HG03097 (cell line): ENCODE measurements at regions not wholly inside any gene's neighbourhood (a gene's known extent, or its start where the extent isn't known, plus 50 kb on each side); places are given as distances from the start of the nearest gene placed in this dataset.
"Not testable (repeated sequence)": the region's sequence is repeated elsewhere in the genome, so short reads cannot be mapped to it uniquely, and the experiment has no call there.

ENCODE experiments used
- ATAC-seq: cut with Tn5 transposase; IDR thresholded peaks from one replicate; pipeline ENCODE4 v1.9.1; 2021; ENCODE audit not compliant: unreplicated experiment, low FRiP score

DNA sequence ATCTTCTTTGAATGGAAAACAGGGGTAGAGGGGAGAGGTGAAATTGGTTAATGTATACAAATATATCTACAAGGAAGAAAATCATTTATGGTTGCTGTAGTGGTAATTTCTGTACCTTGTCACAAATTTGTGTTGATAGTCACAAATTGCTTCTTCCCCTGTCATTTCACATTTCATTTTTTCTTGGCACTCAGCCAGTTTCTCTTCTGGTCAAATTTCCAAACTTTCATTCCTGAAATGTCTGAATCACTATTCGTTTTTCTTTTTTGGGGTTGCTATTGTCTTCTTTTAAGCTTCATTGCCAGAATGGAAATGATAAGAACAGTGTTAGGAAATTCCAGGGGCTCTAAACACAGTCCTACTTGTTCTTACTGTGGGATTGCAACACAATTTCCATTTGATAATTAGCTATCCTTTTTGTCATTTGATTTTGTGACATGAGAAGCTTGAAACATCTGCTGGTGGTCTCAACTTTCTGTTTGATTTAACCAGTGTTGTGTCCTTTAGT lies 136.0 kb upstream of the GCFC2 start:
- ATAC-seq: no peak

DNA sequence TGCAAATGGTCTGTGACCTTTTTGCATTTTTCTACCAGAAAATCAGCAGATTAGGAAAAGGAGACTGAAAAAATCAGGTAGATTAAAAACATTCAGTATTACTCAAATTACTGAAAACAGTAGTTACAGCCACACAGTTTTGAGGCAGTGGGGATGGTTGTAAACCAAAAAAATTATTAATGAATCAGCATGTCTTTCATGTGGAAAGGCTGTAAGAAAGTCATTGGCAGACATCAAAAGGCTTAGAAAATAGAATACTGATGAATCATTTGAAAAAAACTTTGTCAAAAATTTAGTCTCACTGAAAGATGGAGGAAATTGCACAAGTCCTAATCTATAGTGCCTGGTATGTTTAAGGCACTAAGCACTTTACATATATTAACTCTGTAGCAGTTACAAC lies 133.9 kb upstream of the GCFC2 start:
- ATAC-seq: no peak

DNA sequence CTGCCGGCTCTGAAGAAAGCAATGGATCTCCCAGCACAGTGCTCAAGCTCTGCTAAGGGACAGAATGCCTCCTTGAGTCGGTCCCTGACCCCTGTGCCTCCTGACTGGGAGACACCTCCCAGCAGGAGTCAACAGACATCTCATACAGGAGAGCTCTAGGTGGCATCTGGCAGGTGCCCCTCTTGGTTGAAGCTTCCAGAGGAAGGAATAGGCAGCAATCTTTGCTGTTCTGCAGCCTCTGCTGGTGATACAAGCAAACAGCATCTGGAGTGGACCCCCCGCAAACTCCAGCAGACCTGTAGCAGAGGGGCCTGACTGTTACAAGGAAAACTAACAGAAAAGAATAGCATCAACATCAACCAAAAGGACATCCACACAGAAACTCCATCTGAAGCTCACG lies 123.9 kb upstream of the GCFC2 start:
- not testable (repeated sequence) for ATAC-seq

DNA sequence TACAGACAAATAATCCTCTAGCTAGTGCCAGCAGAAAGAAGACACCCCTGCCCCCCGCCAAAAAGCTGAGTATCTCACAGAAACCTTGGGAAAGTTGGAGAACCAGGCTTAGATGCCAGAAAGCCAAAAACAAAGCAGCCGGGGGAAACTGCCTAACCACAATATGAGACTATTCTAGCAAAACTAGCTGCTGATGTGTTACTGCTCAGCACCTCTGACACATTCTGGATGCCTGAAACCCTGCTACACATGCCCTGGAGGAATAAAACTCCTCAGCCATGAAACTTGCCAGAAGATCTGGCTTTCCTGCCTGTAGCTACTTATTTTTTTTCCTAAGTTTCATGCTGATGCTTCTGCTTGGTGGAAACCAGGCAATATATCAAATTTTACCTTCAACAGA lies 122.7 kb upstream of the GCFC2 start:
- ATAC-seq: no peak

DNA sequence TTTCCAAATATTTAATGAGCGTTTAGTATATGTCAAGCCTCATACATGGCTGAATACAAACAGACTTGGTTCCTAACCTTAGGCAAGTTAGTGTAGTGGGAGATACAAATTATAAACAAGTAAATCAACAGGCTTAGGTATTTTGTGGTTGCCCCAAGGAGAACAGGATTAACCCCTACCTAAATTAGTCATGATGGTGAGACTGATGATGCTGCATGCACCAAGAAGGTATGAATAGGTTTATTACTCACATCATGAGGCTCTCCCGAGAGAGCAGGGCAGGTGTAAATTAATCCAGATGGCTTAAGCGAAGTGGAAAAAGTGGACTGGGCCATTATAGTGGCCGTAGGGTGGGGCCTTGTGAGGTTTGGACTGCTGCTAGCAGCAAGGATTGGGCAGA lies 118.1 kb upstream of the GCFC2 start:
- ATAC-seq: no peak

DNA sequence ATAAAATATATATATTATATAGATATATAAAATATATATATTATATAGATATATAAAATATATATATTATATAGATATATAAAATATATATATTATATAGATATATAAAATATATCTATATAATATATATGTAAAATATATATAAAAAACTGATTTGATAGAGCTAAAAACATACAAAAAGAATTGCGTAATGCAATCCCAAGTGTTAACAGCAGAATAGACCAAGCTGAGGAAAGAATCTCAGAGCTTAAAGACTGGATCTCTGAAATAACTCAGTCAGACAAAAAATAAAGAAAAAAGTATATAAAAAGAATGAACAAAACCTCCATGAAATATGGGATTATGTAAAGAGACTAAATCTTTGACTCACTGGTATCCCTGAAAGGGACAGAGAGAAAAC lies 112.8 kb upstream of the GCFC2 start:
- not testable (repeated sequence) for ATAC-seq

DNA sequence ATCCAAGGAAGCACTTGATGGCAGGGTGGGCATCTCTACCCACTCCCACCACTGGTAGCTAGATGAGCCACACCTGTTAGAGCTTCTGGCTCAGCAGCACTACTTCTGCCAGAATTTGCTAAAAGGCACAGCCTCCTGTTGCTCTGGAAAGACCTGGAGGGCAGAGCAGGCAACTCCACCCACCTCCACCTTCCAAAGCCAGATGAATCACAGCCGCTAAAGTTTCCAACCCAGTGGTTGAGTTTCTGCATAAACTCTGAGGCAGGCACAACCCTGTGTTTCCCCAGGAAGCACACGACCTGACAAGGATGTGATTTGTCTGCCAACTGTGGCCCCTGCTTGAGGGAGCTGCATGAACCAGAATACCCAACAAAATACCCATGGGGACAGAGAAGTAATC lies 111.6 kb upstream of the GCFC2 start:
- ATAC-seq: no peak

DNA sequence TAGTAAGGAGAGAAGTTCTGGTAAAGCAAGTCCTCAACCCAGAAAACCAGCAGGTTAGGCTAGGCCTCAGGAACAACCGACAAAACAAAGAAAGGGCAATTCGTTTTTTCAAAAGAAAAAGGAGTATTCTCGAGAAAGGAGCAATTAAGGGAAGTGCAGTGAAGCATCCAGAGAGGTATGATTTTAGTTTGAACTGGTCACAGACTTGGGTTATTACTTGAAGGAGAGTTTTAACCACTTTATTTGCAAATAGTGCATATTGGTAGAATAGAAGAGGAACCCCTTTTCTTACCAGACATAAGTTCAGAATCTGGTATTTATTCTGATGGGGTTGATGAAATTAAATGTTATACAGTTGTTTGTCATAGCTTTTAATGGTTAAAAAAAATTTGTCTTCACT lies 110.0 kb upstream of the GCFC2 start:
- no peak for ATAC-seq

DNA sequence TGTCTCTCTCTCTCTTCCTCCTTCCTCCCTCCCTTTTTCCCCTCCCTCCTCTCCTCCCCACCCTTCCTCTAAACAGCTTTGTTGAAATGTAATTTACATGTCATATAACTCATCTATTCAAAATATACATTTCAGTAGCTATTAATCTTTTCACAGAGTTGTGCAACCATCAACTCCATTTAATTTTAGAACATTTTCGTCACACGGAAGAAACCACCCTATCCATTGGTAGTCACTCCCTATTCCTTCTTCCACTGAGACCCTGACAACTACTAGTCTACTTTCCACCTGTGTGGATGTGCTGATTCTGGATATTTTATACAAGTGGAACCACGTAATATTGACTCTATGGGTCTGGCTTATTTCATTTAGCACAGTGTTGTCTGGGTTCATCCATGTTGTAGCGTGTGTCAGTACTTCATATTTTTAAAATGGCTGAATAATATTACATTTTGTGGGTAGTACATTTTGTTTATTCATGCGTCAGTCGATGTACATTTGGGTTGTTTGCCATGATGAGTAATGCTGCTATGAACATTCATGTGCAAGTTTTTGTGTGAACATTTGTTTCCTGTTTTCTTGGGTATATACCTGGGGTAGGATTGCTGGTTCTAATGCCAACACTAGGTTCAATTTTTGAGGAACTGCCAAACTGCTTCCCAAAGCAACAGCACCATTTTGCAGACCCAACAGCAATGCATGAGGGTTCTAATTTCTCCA lies 100.1 kb upstream of the GCFC2 start:
- ATAC-seq: no peak

DNA sequence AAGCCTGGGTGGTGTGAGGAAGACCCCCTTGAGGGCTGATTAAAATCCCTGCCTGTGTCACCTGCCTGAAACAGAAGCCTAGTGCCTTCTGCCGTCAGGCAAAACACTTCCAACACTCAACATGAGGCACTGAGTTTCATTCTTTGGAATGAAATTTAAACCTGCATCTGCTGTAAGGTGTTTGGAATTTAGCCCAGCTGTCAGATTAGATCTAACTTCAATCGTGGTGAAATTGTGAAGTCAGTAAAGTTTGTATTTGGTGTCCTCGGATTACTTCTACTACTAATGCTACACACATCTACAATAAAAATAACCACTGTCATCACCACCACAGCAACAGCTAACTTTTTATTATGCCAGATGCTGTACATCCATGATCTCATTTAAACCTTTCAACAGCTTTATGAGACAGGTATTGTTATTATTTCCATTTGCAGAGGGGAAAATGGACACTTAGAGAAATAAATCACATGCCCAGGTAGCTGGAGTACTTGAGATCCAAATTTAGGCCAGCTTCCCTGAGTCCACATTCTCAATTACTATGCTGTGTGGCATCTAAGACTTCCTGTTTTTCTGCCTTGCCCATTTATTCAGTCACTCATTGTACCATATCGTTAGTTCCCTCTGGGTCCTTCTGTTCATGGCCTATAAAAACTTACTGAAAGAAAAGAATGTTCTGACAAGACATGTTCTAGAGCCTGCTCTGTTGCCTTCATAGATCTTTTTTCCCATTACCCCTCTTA lies 98.2 kb upstream of the GCFC2 start:
- no peak for ATAC-seq

DNA sequence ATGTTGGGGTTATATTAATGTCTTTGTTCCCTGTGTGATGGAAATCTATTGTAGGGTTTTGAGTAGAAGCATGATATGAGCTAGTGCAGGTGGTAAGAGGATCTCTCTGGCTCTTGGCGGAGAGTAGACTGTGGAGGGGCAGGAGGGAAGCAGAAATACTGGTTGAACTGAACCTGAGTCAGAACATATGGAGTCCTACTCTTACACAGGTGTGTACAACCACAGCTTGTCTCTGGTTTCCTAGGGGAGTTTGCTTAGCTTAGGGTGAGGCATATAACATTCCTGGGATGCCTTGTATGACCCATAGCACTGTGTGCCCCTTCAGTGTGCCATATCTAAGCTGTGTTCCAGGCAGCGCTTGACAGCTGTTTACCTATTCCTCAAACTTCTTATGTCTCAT lies 97.3 kb upstream of the GCFC2 start:
- no peak for ATAC-seq

DNA sequence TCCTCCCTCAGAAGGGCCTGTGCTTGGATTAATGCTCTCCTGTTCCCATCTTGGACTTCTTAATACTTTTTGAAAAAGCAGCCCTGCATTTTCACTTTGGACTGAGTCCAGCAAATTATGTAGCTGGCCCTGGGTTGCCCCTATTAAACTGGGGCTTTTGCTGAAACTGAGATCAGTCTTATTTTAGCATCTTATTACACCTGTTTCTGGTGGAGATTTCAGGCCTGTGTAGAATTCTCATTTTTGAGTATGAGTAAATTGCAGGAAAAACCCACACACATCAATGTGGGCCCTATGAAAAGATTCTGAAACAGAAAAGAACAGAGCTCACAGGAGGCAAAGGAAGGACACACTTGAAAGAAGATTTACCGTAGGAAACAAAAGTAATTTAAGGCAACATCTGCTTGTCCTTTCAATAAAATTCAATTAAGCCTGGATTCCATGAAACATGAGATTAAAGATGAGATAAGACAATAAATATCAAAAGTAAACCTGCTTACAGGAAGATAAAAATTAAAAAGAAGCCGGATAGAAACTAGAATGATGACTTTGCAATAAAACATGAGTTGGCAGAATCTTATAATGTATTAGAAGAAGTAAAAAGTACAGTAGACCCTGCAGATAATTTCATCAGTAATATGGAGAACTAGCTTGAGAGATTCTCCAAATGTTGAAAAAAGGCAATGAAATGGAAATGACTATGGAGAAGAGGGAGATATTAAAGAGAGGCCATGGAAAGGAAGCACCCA lies 90.7 kb upstream of the GCFC2 start:
- no peak for ATAC-seq

DNA sequence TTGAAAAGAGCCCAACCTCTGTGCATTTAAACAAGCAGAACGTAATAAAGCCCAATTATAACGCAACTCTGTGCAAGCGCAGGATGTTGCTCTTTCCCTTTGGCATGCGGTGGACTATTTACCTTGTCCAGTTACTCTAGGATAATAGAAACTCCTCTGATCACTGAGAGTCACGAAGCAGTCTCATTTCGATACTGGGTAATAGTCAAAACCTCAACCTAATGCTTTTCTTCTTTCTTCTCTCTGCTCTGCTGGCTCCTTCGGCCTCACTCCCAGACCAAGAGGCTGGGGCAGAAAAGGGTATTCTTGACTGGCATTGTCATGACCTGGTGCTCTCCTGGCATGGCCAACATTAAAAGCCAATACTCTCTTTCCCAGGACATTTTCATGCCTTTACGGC lies 89.7 kb upstream of the GCFC2 start:
- no peak for ATAC-seq

DNA sequence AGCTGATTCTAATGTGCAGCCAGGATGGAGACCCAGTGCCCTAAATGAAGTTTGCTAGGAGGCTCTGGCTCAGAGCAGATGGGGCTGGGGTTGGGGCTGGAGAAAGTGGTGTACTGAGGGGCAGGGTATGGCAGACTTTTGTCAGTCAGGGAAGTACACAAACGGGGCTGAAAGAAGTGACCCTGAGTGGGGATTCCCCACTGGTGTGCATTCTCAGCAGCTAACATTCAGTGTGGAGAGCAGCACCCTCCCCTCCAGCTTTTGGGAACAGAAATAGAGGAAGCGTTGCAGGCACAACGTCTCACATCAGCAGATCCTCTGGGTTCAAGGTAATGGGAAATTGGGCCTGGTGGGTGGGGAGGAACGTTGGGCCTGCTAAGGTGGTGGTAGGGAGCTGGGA lies 89.1 kb upstream of the GCFC2 start:
- no peak for ATAC-seq

DNA sequence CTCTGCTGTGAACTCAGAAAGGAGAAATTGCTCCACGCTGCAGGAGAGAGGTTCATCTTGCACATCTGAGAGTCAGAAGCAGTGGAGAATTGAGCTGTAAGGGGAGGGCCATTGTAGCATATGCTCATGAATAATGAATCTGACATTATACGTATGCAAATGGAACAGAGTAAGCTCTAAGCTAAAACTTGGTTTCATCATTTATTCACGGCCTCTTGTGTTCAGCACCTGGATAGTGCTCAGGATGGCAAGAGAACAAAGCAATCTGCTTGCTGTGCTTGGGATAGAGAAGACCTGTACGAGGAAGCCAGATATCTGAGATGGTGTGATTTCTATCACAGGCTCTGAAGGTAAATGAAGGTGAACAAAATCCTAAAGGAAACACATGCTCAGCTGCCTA lies 87.9 kb upstream of the GCFC2 start:
- no peak for ATAC-seq

DNA sequence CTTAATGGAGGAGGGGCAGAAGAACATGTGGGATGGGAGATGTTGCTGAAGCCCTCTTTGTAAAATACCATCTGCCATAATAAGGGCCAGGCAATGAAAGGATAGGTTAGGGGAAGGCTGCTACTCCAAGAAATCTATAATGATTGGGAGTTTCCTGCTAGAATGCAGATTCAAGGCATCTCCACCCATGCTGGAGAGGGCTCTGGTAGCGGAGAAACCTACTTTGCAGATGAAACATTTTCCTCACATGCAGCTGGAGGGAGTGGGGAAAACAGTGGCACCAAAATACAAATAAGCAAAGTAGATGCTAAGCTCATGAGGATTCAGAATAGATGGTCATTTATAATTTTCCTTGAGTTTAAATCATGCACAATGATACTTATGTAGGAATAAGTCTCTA lies 82.3 kb upstream of the GCFC2 start:
- ATAC-seq: no peak

DNA sequence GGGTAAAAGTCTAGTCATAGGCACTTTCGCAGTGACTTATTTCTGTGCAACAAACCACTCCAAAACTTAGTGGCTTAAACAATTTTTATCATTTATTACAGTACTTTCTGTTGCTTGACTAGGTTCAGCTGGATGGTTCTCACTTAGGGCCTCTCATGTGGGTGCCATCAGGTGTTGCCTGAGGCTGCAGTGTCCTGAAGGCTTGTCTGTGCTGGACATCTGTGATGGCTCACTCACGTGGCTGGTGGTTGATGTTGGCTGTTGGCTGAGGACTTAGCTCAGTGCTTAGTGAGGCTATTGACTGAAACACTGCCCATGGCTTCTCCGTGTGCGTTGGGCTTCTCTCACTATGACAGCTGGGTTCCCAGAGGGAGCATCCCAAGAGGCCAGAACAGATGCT lies 81.4 kb upstream of the GCFC2 start:
- ATAC-seq: no peak

DNA sequence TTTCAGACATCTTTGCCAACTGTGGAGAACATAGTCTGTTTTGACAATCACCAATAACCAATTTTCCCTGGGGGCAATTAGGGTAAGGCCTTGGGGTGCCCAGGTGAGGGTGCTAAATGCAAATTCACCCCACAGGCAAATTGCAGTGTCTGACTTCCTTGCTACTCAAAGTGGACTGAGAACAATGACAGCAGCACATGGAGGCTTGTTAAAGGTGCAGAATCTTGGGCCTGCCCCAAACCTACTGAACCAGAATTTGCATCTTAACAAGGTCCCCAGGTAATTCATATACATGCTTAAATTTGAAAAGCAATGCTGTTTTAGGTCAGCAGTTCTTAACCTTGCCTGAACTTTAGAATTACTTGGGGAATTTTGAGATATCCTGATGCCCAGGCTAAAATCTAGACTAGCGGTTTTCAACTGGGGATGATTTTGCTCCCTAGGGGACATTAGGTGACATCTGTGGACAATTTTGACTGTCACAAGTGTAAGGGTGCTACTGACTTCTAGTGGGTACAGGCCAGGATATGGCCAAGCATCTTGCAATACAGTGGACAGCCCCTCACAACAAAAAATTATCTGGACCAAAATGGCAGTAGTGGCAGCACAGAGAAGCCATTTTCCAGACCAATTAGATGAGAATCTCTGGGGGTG lies 80.2 kb upstream of the GCFC2 start:
- ATAC-seq: no peak

DNA sequence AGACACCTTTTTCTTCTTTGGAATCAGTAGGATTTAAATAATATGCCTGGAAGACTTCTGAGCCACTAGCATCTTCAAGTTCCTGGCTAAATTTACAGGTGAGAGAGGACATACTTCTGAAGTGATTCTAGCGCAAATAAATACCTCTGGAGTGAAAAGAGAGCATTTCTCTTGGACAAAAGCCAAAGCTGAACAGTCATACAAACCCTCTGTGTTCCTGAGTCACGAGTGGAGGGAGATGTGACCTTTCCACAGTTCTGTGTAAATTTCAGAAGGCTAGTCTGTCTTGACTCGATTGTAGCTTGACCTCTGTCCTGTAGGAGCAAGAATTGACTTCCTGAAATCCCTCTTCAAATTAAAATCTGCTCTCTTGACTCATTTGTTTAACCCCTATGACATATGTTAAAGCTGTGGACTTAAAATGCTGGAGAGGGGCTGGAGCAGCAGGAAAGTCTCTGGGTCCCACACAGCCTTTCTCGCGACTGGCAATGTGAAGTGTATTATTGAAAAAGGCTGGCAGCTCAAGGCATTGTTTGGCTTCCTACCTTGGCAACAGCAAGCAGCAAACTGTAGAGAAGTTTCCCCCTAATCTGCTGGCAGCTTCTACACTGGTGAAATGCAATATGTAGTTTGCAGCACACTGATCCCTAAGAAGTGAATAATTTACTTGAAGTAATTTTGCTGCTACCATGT lies 79.6 kb upstream of the GCFC2 start:
- no peak for ATAC-seq

DNA sequence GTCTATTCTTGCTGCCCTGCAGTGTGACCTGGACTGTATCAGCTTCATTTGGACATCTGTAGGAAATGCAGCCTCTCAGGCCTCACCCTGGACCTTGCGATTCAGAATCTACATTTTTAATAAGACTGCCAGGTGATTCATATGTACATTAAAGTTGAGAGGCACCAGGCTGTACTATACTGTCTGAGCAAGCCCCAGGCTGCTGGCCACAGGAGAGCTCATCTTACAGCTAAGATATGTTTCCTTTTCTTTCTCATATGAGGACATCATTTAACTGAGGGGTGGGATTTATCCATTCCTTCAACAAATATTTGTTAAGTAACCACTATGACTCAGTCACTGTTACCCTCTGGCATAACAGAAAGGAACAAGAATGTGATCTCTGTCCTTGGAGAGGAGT lies 78.2 kb upstream of the GCFC2 start:
- ATAC-seq: no peak
